WTC11 (cell line): ENCODE measurements at regions not wholly inside any gene's neighbourhood (a gene's known extent, or its start where the extent isn't known, plus 50 kb on each side); places are given as distances from the start of the nearest gene placed in this dataset.

Source experiments
- ATAC-seq: fragments of 200-7000 bp; cut with Tn5 transposase; 2 replicates; pipeline ENCODE4 v1.10.0; 2021; ENCODE audit warnings: mild to moderate bottlenecking, moderate library complexity
- CTCF ChIA-PET: fragments of 300-600 bp; sonication (Branson Sonifier 250); formaldehyde crosslinking; loops from one replicate; lab custom pipeline; 2021; ENCODE audit warnings: antibody characterized with exemption; lab: Charles Lee
- POLR2A ChIA-PET: fragments of 350-600 bp; sonication (Branson Sonifier 250); formaldehyde crosslinking; loops from one replicate; lab custom pipeline; 2021; ENCODE audit warnings: antibody characterized with exemption; lab: Charles Lee
- DNase-seq: peaks from one replicate; pipeline ENCODE4 v3.0.0; 2021; ENCODE audit warnings: low spot score
- H3K27ac Mint-ChIP-seq: 2 replicates; pipeline ENCODE4 v1.8.0; 2021; ENCODE audit warnings: mixed read lengths
- H3K27me3 Mint-ChIP-seq: 2 replicates; pipeline ENCODE4 v1.8.0; 2021; ENCODE audit warnings: low read depth, mild to moderate bottlenecking, moderate library complexity, mixed read lengths
- H3K36me3 Mint-ChIP-seq: 2 replicates; pipeline ENCODE4 v1.8.0; 2021; ENCODE audit warnings: mixed read lengths
- H3K4me1 Mint-ChIP-seq: 2 replicates; pipeline ENCODE4 v1.8.0; 2022; ENCODE audit warnings: mixed read lengths
- H3K4me3 Mint-ChIP-seq: 2 replicates; pipeline ENCODE4 v1.8.0; 2021; ENCODE audit warnings: mild to moderate bottlenecking, moderate library complexity, mixed read lengths
- H3K9me3 Mint-ChIP-seq: 2 replicates; pipeline ENCODE4 v1.8.0; 2021; ENCODE audit warnings: mixed read lengths
- ESRRA ChIP-seq: sonication (generic); formaldehyde crosslinking; IDR thresholded peaks from 2 replicates; pipeline ENCODE4 v1.8.1; 2022; ENCODE audit warnings: mild to moderate bottlenecking, missing genetic modification reagents, borderline replicate concordance
- ETV6 ChIP-seq: sonication (generic); formaldehyde crosslinking; IDR thresholded peaks from 2 replicates; pipeline ENCODE4 v1.8.1; 2022; ENCODE audit warnings: mild to moderate bottlenecking, missing genetic modification reagents
- FOXP1 ChIP-seq: sonication (generic); formaldehyde crosslinking; IDR thresholded peaks from 2 replicates; pipeline ENCODE4 v1.8.0; 2022; ENCODE audit warnings: missing genetic modification reagents, mild to moderate bottlenecking, moderate library complexity, borderline replicate concordance
- SMAD4 ChIP-seq: sonication (generic); formaldehyde crosslinking; IDR thresholded peaks from 2 replicates; pipeline ENCODE4 v1.8.0; 2022; ENCODE audit warnings: mild to moderate bottlenecking, missing genetic modification reagents
- SOX15 ChIP-seq: fragments of 250-450 bp; sonication (Bioruptor Pico); IDR thresholded peaks from 2 replicates; pipeline ENCODE4 v1.9.0; 2021; ENCODE audit warnings: mild to moderate bottlenecking
- ZNF232 ChIP-seq: sonication (generic); formaldehyde crosslinking; IDR thresholded peaks from 2 replicates; pipeline ENCODE4 v1.8.0; 2022; ENCODE audit warnings: mild to moderate bottlenecking, missing genetic modification reagents
- ZNF671 ChIP-seq: fragments of 250-450 bp; sonication (Bioruptor Pico); IDR thresholded peaks from 2 replicates; pipeline ENCODE4 v1.8.0; 2021; ENCODE audit warnings: mild to moderate bottlenecking
- TF ChIP-seq, protein P1 (sequence below): fragments of 250-450 bp; sonication (Bioruptor Pico); IDR thresholded peaks from 2 replicates; pipeline ENCODE4 v1.9.0; 2021; ENCODE audit warnings: mild to moderate bottlenecking, borderline replicate concordance
- TF ChIP-seq, protein P2 (sequence below): fragments of 200-600 bp; IDR thresholded peaks from 2 replicates; pipeline ENCODE4 v1.8.0; 2022; ENCODE audit warnings: antibody characterized with exemption
- TF ChIP-seq, protein P3 (sequence below): sonication (generic); formaldehyde crosslinking; IDR thresholded peaks from 2 replicates; pipeline ENCODE4 v1.8.1; 2022; ENCODE audit warnings: low read depth, missing genetic modification reagents, borderline replicate concordance
- TF ChIP-seq, protein P4 (sequence below): fragments of 250-450 bp; sonication (Bioruptor Pico); conservative IDR thresholded peaks from 2 replicates; pipeline ENCODE4 v1.9.0; 2021; ENCODE audit warnings: mild to moderate bottlenecking
- TF ChIP-seq, protein P5 (sequence below): sonication (generic); formaldehyde crosslinking; IDR thresholded peaks from 2 replicates; pipeline ENCODE4 v1.8.0; 2022; ENCODE audit warnings: missing genetic modification reagents

DNA sequence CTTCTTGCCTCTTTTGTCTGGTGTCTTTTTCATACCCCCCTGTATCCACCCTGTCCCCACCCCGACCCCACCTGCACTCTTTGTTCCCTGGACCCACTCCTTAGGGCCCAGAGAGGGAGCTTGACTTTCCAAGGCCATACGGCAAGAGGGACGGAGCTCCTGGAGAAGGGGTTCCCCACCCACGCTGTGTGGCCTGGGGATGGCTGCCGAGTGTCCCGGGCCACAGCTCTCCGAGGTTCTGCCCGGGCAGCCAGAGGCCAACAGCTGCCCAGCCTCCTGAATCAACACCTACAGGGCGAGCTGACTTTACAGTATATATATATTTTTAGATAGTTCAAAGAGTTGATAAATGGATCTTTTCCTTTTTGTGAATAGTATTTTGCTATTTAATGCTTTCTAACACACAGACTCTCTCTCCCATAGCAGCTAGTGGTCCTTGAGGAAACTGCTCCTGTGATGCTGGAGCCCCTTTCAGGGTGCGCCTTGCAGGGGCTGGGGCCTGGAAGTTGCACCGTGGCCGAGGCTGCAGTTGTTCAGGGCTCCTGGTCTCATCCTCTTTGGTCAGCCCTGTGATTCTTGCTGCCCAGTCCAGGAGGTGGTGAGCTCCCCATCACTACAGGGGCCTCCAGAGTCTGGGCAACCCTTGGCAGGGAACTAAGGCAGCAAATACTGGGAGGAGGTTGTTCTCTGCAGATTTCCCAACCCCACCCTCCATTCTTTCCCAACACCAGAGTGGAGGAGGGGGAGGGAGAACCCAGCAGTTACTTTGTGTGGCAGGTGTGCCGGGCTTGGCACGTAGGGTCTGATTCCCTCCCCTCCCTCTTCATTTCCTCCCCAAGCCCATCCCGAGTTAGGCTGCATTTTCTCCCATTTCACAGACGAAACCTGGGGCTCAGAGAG is 321.6 kb downstream of the PTPRU start (continued):
- TF ChIP-seq, protein P1, sequence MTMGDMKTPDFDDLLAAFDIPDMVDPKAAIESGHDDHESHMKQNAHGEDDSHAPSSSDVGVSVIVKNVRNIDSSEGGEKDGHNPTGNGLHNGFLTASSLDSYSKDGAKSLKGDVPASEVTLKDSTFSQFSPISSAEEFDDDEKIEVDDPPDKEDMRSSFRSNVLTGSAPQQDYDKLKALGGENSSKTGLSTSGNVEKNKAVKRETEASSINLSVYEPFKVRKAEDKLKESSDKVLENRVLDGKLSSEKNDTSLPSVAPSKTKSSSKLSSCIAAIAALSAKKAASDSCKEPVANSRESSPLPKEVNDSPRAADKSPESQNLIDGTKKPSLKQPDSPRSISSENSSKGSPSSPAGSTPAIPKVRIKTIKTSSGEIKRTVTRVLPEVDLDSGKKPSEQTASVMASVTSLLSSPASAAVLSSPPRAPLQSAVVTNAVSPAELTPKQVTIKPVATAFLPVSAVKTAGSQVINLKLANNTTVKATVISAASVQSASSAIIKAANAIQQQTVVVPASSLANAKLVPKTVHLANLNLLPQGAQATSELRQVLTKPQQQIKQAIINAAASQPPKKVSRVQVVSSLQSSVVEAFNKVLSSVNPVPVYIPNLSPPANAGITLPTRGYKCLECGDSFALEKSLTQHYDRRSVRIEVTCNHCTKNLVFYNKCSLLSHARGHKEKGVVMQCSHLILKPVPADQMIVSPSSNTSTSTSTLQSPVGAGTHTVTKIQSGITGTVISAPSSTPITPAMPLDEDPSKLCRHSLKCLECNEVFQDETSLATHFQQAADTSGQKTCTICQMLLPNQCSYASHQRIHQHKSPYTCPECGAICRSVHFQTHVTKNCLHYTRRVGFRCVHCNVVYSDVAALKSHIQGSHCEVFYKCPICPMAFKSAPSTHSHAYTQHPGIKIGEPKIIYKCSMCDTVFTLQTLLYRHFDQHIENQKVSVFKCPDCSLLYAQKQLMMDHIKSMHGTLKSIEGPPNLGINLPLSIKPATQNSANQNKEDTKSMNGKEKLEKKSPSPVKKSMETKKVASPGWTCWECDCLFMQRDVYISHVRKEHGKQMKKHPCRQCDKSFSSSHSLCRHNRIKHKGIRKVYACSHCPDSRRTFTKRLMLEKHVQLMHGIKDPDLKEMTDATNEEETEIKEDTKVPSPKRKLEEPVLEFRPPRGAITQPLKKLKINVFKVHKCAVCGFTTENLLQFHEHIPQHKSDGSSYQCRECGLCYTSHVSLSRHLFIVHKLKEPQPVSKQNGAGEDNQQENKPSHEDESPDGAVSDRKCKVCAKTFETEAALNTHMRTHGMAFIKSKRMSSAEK (CRISPR knock-in tag), result no peak
- TF ChIP-seq, protein P2, sequence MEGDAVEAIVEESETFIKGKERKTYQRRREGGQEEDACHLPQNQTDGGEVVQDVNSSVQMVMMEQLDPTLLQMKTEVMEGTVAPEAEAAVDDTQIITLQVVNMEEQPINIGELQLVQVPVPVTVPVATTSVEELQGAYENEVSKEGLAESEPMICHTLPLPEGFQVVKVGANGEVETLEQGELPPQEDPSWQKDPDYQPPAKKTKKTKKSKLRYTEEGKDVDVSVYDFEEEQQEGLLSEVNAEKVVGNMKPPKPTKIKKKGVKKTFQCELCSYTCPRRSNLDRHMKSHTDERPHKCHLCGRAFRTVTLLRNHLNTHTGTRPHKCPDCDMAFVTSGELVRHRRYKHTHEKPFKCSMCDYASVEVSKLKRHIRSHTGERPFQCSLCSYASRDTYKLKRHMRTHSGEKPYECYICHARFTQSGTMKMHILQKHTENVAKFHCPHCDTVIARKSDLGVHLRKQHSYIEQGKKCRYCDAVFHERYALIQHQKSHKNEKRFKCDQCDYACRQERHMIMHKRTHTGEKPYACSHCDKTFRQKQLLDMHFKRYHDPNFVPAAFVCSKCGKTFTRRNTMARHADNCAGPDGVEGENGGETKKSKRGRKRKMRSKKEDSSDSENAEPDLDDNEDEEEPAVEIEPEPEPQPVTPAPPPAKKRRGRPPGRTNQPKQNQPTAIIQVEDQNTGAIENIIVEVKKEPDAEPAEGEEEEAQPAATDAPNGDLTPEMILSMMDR, result no peak
- TF ChIP-seq SMAD4 (CRISPR knock-in tag) (no peak), ZNF232 (CRISPR knock-in tag) (no peak), SOX15 (CRISPR knock-in tag) (no peak), FOXP1 (no peak), ETV6 (CRISPR knock-in tag) (no peak)
- TF ChIP-seq, protein P3, sequence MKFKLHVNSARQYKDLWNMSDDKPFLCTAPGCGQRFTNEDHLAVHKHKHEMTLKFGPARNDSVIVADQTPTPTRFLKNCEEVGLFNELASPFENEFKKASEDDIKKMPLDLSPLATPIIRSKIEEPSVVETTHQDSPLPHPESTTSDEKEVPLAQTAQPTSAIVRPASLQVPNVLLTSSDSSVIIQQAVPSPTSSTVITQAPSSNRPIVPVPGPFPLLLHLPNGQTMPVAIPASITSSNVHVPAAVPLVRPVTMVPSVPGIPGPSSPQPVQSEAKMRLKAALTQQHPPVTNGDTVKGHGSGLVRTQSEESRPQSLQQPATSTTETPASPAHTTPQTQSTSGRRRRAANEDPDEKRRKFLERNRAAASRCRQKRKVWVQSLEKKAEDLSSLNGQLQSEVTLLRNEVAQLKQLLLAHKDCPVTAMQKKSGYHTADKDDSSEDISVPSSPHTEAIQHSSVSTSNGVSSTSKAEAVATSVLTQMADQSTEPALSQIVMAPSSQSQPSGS (CRISPR knock-in tag), result no peak

DNA sequence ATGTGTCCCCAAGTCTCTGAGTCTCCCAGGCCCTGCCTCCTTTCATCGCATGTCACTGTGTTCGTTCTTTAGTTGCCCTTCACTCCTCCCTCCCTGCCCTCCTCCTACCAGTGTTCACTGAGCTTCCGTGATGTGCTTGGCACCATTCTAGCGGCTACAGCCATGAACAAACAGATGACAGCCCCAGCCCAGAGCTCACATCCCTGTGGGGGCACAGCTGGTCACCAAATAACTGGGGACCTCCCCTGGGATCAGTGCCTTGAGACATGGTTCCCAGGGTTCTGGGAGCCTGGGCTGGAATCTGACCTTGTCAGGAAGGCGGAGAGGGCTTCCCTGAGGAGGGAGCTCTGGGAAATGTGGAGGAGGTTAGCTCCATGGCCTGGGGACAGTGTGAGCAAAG is 320.7 kb downstream of the PTPRU start:
- H3K36me3 Mint-ChIP-seq, result no peaks in the 10 kb centered on the region
- peaks cover 3% of the 10 kb centered on the region; the same call in 1 of the 2 replicates for H3K9me3 Mint-ChIP-seq
- H3K27ac Mint-ChIP-seq, result no peak overlapping the region
- TF ChIP-seq ESRRA (no peak), ZNF671 (CRISPR knock-in tag) (no peak)
- TF ChIP-seq, protein P4, sequence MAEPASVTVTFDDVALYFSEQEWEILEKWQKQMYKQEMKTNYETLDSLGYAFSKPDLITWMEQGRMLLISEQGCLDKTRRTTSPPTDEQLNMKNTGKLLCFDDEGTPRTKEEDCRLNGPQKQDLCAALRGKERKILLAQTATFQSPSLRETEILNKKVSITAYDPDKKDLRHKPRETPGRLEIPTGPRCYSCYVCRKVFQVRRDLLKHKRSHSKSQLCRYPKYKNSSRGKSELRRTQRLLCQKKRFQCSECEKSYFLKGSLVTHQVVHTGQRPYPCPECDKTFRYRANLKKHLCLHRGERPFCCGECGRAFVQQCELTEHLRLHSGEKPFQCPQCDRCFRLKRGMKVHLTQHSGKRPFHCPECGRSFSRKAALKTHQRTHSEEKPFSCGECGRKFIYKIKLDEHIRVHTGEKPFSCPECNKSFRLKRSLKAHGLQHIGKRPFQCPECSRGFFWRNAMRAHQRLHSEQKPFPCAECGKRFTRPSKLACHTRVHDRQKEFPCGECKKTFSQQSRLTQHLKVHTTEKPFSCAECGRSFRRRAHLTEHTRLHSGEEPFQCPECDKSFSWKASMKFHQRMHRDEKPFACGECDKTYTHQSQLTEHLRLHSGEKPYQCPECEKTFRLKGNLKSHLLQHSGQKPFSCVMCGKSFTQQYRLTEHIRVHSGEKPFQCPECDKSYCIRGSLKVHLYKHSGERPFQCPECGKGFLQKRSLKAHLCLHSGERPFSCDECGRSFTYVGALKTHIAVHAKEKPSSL (CRISPR knock-in tag), result no peak
- TF ChIP-seq, protein P5, sequence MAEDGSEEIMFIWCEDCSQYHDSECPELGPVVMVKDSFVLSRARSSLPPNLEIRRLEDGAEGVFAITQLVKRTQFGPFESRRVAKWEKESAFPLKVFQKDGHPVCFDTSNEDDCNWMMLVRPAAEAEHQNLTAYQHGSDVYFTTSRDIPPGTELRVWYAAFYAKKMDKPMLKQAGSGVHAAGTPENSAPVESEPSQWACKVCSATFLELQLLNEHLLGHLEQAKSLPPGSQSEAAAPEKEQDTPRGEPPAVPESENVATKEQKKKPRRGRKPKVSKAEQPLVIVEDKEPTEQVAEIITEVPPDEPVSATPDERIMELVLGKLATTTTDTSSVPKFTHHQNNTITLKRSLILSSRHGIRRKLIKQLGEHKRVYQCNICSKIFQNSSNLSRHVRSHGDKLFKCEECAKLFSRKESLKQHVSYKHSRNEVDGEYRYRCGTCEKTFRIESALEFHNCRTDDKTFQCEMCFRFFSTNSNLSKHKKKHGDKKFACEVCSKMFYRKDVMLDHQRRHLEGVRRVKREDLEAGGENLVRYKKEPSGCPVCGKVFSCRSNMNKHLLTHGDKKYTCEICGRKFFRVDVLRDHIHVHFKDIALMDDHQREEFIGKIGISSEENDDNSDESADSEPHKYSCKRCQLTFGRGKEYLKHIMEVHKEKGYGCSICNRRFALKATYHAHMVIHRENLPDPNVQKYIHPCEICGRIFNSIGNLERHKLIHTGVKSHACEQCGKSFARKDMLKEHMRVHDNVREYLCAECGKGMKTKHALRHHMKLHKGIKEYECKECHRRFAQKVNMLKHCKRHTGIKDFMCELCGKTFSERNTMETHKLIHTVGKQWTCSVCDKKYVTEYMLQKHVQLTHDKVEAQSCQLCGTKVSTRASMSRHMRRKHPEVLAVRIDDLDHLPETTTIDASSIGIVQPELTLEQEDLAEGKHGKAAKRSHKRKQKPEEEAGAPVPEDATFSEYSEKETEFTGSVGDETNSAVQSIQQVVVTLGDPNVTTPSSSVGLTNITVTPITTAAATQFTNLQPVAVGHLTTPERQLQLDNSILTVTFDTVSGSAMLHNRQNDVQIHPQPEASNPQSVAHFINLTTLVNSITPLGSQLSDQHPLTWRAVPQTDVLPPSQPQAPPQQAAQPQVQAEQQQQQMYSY (CRISPR knock-in tag), result no peak
- ChIA-PET CTCF (interaction anchor here (0.5 kb wide), 1 partner anchor 852 kb away, joined by 3 read pairs; no protein-coding TSS in a partner anchor), POLR2A (no interaction called here)
- no peaks in the 10 kb centered on the region for H3K4me1 Mint-ChIP-seq
- no peak for DNase-seq
- H3K27me3 Mint-ChIP-seq, result no peaks in the 10 kb centered on the region; the same call in 1 of the 2 replicates
- no peak overlapping the region for H3K4me3 Mint-ChIP-seq
- no peak for ATAC-seq
